UCSD-AML1 (cell line): ENCODE measurements at regions not wholly inside any gene's neighbourhood (a gene's known extent, or its start where the extent isn't known, plus 50 kb on each side); places are given as distances from the start of the nearest gene placed in this dataset.
"Not testable (repeated sequence)": the region's sequence is repeated elsewhere in the genome, so short reads cannot be mapped to it uniquely, and the experiment has no call there.

Experiments
- DNase-seq: peaks from one replicate; lab custom pipeline; 2025; ENCODE audit not compliant: unreplicated experiment; lab: John Stamatoyannopoulos, UW

DNA sequence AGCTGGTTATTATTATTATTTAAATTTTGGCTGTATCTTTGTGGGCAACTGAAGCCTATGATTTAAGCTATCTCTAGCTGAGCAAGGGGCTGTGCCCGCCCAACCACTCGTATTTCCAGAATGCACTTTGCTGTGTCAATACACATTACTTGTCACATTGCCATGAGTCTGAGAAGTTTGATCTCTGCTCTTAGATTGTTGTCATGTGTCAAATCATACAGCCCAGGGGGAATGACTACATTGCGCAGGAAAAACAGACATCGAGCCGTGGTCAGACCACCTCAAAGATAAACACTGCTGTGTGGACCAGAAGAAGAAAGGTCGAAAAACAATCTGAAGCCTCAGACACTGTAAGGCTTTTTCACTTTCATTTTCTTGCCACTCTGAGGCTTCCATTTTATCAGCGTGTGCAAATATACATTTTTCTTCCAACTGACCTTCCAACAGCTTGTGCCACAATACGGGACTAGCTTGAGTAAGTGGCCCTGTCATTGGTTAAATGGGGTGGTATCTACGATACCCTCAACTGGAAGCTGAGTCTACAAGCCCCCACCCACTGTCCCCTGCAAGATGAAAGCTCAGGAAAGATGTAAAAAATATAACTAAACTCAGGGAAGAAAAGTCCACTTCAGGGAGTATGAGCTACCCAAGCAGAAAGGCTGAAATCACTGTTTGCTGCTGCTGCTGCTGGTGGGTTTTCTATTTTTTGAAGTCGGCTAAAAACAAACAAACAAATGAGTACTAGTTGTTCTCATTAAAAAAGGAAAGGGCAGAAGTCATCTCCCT lies 603.0 kb downstream of the BNC2 start:
- no peak for DNase-seq

DNA sequence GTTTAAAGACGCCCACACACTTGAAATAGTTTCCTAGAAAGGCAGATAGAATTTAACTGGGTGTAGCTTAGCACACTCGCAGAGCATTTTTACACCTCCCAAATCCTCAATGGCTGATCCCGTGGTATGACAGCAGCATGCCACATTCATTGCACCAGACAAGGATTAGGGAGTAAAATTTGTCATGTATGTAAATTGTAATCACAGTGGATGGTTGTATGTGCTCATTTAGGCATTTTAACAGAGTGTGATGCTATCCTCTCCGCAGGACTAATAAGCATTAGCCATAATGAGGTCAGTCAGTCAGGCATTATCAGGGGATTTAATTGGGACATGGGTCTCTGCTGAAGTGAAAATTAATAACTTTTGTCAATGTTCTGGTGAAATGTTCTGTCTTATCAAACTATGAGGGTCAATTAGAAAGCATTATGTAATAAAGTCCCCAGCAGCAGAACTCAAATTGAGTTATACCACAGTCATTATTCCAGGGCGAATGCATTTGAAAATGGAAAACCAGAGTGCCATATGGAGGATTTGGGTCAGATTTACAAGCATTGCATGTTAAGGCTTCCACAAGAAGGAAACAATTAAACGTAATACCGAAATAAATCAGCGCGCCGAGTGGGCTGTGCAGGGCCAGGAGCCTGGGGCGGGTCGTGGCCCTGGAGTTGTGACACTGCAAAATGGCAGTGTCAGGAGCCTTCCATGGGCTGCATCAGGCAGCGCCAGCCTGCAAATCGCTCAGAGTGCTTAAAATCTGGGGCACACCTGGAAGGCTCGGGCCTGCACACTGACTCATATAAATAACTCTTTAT lies 602.2 kb downstream of the BNC2 start:
- no peak for DNase-seq

DNA sequence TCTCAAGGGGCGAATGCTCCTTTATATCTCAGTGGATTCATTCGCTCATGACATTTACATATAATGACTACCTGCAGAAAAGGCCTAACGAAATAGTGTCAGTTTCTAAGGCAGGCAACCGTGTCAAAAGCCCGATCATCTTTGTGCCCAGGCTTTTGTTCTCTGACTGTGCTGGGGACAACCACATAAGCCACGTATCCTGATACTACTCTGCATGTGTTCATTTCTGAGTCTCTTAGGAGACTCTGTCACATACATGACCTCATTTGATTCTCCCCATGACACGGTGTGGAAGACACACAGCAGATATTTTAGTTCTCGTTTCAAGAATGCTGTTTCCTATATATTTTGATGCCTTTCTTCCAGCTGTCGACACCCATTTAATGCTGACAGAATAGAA lies 598.5 kb downstream of the BNC2 start:
- no peak for DNase-seq

DNA sequence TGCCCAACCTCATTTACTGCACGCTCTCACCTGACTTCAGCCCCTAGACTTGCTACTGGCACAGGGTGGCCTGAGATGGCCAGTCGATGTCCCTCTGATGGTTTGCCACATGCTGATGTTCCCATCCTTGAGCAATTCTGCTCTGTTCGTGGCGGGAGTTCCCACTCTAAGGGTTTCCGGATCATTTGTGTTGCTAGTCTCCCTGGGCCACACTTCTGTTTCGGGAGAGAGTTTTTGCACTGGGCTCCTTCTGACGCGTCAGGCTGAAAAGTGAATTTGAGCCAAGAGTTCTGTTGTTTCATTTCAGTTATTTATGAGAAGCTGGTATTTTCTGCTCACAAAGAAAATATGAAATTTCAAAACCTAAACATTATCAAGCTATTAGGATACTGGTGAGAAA lies 597.7 kb downstream of the BNC2 start:
- DNase-seq = no peak

DNA sequence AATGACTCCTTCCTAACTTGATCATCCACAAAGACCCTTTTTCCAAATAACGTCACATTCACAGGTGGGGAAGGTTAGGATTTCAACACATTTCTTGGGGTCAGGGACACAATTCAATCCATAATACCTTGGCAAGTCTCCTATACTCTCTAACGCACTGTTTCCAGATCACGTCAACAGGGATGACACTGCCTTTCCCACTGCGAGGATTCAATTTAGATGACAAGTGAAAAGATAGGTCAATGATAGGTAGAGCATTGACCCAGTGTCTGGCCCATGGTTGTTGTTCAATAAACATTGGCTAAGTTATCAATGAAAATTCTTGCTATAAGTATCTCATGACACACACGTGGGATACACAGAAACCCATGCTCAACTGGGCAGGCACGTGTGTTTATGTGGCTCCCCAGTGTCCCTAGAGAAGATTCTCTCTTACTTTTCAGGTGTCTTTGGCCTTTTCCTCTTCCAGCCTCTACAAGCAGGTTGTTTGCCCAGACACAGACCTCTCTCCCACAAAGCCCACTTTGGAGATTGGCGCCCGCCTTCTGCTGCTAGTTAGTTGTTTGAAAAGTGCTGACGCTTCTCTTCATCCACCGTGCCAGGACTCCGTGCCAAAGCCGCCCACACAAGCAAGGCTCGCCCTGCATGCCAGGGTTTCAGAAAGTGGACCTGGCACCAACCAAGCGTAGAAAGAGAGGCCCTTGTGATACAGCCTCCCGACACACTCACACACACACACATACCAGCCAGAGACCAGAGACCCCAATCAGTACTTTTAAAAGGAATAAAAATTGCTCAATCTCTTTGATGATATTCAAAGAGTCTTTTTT lies 594.5 kb downstream of the BNC2 start:
- DNase-seq = no peak

DNA sequence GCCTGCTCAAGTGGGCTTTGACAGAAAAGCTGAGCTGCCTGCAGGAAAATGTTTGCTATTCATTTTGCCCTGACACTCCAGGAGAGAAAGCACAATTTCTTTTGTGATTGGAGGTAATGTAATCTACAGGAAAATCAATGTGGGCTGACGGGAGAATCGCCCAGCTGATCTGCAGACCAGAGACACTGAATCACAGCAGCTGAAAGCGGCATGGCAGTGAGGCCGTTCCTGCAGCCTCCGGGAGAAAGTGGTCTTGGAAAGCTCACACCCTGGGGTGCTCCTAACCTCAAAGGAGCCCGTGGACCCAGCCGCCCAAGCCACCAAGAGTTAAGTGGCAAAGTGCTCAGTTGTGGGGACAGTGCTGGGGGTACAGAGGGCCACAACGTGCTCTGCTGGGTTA lies 593.6 kb downstream of the BNC2 start:
- DNase-seq = no peak

DNA sequence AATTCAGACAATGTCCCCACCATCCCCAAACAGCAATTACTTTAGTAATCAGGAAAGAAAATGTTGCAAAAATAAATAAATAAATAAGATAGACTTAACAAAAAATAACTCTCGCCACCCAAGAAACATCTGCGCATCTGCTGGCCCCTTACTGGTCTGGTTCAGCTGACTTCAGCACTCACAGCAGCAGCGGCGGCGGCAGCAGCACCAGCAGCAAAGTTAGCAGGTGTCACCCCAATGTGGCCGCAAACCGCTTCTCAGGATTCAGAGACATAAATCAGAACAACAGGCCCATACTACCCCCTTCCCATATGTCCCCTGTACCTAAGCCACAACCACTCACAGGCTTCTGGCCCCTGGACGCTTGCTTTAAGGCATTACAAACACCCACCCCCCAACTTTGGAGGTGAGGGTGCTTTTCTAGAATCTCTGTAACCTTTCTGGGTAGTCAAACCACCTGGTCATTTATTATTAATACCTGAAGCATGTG lies 593.0 kb downstream of the BNC2 start:
- no peak for DNase-seq

DNA sequence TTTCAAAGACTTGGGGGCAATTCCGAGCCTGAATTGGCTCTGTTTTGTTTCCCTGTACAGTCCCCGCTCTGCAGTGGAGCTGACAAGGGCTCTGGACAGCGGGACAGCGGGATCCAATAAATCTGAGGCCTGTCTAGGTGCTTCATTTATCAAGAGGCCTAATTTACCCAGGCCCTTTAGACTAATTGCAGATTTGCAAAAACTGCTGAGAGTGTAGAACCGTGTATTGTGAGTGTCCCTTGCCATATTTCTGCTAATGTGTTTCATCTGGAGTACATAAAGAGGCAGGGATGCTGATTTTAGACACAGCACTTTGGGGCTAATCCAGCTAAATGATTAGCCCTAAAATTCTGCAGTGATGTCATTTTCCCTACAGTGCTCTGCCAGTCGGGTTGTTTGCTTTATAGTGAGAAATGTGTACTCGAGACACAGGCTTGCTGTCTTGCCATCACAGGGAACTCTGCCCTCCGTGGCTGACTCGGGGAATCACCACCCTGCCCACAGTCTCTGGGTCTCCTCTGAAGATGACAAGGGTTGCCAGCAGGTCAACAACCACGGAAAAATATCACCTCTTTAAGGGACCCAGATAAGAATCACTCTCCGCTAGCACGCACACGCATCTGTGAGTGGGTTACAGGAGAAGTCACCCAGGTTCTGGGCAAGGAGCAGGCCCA lies 592.0 kb downstream of the BNC2 start:
- no peak for DNase-seq

DNA sequence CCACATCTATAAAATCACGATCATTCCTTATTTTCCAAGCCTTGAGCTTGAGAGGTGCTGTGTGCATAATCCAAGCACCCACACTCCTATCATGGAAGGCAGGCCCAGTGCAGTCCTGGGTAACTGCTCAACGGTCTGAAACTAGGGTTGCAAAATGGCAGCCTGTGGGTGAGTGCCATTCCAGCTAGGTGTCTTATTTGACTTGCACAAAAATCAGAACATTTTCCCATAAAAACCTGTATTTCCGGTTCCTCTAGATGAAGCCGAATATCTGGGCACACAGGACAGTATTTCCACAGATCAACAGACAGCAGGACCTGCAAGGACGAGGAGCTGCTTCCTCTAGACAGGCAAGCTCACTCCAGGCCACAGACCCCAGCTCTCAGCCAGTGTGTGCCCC lies 588.8 kb downstream of the BNC2 start:
- DNase-seq = no peak

DNA sequence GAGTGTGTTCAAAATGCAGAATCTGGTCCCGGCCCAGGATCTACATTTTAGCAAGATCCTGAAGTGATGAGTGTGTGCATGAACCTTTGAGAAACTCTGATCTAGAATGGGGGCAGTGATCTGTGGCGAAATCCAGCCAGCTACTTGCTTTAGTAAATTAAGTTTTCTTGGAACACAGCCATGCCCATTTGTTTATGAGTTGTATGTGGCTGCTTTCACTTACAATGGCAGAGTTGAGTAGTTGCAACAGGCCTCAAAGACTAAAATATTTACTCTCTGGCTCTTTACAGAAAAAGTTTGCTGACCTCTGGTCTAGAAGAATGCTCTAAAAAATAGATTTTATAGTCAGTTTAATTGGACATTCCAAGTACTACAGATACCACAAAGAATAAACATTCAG lies 588.3 kb downstream of the BNC2 start:
- no peak for DNase-seq

DNA sequence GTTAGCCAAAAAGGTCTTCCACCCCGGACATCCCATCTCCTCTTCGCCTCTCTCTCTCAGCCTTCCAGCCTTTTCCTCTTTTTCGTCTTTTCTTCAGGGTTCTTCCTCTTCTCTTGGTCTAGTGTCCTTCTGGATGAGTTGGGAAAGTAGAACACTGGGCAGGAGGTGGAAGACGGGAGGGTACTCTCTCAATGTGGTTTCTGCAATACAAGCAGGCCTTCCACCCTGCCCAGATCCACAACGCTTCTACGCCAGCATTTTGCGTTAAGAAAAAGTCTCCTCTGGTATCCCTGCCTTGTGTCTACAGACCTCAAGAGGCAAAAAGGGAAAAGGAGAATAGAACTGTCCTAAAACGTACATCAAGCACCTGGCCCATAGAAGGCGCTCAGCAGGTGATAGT lies 587.8 kb downstream of the BNC2 start:
- DNase-seq = no peak

DNA sequence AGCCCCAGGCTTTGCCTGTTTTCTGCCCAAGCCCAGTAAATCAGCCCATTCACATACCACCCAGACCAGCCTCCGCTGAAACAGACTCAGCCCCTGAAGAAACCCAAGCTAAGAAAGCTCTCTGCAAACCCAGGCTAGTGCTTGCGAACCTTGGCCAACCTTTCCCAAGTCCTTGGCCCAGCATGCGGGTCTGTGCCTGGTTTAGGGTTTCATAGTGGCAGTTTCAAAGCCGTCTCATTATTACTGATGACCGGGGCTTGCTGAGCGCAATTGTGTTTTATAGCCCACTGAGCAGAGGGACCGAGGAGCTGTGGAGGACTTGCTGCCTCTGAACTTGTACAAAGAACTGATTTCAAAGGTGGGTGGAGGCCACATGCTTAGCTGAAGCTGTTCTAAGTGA lies 584.3 kb downstream of the BNC2 start:
- no peak for DNase-seq

DNA sequence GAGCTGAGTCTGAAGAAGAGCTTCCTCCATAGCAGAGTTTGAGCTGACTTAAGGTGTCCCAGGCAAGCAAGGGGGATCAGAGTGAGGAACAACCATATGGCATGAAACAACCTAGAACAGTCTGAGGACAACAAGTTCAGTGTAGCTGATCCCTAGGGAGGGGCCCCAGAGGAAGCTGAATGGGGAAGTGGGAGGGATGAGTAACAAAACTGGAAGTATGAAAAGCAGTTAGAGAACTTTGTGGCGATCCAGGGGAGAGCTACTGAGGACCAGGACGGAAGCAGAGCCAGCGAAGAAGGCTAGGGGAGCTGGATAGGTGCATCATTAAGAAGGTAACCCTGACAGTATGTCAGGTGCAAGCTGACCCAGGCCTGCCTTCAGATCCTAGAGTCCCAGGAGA lies 580.8 kb downstream of the BNC2 start:
- peak; percentile 38 for DNase-seq

DNA sequence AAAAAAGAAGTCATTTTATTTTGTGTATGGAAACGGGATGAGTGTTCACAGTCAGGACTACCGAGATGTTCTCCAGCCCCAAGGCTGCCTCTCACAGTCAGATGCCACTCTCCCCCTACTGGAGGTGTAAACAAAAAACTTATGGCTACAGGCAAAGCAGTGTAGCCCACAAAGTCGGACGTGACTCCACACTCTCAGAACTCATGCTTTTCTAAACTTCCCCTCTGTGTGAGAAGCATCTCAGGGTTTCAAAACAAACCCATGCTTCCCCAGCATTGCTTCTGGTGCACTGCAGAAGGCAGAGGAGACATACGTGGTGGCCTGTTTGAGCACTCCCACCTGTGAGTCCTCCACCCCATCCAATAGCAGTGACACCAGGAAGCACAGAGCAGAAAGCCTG lies 580.3 kb downstream of the BNC2 start:
- DNase-seq = no peak

DNA sequence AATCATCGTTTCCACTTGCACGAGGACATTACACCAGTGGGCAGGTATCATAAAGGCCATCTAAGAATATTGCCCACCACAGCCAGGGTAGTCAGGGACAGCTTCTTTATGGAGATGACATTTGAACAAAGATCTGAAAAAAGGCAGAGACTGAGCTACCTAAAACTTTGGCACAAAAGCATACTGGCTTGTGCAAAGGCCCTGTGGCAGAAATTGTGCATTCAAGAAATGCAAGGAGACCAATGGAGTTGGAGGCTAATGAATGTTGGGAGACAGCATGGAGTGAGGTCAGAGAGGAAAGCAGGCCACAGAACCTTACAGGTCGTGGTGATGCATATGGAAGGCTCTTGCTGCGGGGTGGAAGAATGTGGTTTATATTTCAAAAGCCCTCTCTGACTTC lies 578.5 kb downstream of the BNC2 start:
- no peak for DNase-seq

DNA sequence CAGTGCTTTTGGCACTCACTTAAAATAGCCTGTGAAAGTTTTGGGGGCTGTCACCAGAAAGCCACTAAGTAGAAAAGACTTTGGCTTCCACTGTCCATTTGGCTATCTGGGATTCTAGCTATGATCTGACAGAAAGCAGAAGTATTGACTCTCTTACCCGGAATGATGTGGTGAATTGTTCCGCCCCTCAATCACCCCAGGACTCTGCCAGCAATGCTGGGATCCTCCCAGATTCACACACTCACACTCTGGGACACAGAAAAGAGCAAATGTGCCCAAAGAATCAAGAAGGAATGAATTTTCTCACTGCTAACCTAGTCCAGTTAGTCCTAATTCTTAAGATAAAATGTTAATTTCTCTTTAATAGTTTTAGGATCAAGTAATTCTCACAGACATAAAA lies 576.9 kb downstream of the BNC2 start:
- no peak for DNase-seq

DNA sequence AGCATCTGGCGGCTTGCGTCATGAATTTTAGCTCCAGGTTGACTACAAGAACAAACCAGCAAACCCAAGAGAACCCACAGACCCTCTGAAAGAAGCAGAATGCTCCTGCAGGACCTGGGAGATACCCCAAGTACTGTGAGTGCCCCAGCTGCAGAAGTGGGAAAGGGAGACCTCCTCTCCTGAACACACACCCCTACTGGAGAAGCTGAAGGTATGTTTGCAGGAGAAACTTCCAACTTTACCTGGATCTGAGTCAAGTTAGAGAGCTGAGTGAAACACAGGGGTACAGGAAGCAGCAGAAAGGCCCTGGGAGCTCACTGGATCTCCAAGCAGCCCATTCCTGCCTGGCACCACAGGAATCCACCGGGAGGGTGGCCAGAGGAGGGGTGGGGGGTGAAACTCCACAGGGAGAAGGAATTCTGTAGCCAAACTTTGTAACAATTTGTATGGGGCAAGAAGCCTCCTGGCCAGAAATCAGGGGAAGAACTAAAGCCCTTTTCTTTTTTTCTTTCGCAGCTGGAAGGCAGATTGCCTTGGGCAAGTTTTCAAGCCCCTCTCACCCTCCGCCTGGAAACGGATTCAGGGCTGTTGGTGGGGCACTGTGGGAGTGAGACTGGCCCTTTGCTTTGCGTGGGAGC lies 576.2 kb downstream of the BNC2 start:
- no peak for DNase-seq

DNA sequence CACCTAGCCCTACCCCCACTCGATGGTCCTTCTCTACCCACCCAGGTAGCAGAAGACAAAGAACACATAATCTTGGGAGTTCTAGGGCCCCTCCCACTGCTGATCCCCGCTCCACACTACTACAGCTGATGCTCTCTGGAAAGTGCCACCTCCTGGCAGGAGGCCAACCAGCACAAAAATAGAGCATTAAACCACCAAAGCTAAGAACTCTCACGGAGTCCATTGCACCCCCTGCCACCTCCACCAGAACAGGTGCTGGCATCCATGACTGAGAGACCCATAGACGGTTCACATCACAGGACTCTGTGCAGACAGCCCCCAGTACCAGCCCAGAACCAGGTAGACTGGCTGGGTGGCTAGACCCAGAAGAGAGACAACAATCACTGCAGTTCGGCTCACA lies 575.5 kb downstream of the BNC2 start:
- not testable (repeated sequence) for DNase-seq

DNA sequence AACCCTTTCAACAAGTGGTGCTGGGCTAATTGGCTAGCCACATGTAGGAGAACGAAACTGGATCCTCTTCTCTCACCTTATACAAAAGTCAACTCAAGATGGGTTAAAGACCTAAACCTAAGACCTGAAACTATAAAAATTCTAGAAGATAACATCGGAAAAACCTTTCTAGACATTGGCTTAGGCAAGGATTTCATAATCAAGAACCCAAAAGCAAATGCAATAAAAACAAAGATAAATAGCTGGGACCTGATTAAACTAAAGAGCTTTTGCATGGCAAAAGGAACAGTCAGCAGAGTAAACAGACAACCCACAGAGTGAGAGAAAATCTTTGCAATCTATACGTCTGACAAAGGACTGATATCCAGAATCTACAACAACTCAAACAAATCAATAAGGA lies 571.1 kb downstream of the BNC2 start:
- not testable (repeated sequence) for DNase-seq

DNA sequence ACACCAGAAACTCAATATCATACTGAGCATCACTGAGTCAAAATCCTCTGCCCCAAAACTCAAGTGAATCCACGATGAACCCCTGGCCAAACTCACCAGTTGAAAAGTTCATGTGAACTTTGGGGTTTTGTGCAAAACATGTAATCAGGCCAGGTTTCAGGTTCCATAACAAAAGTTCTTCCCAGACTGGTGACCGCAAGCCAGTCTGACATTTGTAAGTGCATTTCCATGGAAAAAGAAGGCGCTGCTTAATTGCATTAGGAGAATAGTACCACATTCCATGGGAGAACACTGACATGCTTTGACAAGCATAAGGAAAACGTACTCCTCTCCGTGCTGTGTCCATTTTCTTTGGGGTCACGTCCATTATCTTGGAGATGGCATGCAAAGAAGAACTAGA lies 567.0 kb downstream of the BNC2 start:
- DNase-seq = no peak
